ENCODE measurements at regions not wholly inside any gene's neighbourhood (a gene's known extent, or its start where the extent isn't known, plus 50 kb on each side); places are given as distances from the start of the nearest gene placed in this dataset.

- no peak for DNase-seq
Measured at GRCh38 chr12:13275241-13276085, 78.9 kb downstream of the EMP1 start.

DNA sequence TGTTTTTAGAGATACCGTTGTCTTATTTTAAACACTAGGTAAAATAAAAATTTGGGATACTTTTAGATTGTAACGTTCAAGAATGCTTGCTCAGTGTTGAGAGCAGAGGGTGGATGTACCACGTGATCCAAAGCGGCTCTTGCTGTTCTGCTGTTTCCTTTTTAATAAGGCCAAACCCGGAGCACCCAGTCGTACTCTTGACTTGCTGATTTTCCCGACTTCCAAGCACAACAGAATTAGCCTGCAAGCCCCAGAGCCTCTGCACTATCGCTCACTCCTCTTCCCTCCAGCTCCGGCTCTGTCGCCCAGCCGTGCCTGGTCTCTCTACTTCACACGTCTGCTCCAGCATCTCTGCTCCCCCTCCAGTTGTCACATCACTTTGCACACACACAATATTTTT is 77.3 kb downstream of the EMP1 start:
- no peak for DNase-seq

DNA sequence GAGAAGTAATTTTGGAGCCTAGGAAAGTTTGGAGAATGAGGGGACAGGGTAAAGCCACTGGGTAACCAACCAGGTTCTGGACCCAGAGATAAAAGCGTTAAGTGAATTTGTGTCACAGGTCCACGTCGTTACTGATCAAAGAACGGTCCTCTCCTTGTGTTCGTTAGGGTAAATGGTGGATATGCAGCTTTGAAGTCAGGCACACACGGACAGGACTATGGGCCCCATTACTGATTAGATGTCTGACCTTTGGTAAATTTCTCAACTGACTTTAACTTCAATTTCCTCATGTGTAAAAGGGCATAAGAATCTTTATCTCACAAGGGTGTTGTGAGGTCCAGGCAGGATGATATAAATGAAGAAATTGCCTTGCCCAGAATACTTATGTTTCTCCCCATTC is 76.6 kb downstream of the EMP1 start:
- DNase-seq: no peak

GRCh38 chr12:13270817-13271216 is 74.3 kb downstream of the EMP1 start:
- no peak for DNase-seq
